Left ventricle myocardium superior (tissue), 1 donor: ENCODE measurements at regions not wholly inside any gene's neighbourhood (a gene's known extent, or its start where the extent isn't known, plus 50 kb on each side); places are given as distances from the start of the nearest gene placed in this dataset.

Source experiments
- ATAC-seq: fragments of 200-7000 bp; cut with Tn5 transposase; one replicate; pipeline ENCODE4 v1.9.1; 2020; ENCODE audit warnings: mild to moderate bottlenecking, moderate library complexity
- DNase-seq: peaks from one replicate; pipeline ENCODE4 v3.0.0-alpha.2; 2020
- intact Hi-C: fragments of 100-400 bp; cut with micrococcal nuclease; formaldehyde crosslinking; loops from one replicate; pipeline ENCODE4 v1.11.0; 2022
- donor health status: DM: no; HTN: yes; CAD: no; lungs with severe emphysema.

- intact Hi-C loops = no loop called here
- ATAC-seq = no peak
- no peak for DNase-seq
Measured at GRCh38 chr10:33733058-33733457, 398.6 kb upstream of the NRP1 start.

- no peak for ATAC-seq
- no peak for DNase-seq
- intact Hi-C loops = no loop called here
Measured at GRCh38 chr10:33732161-33732680, 397.8 kb upstream of the NRP1 start.

GRCh38 chr10:33731322-33731721 is 396.9 kb upstream of the NRP1 start:
- intact Hi-C loops = no loop called here
- ATAC-seq (no peak), DNase-seq (no peak)

GRCh38 chr10:33725430-33725829 is 391.0 kb upstream of the NRP1 start:
- intact Hi-C loops = no loop called here
- ATAC-seq (no peak), DNase-seq (no peak)

DNA sequence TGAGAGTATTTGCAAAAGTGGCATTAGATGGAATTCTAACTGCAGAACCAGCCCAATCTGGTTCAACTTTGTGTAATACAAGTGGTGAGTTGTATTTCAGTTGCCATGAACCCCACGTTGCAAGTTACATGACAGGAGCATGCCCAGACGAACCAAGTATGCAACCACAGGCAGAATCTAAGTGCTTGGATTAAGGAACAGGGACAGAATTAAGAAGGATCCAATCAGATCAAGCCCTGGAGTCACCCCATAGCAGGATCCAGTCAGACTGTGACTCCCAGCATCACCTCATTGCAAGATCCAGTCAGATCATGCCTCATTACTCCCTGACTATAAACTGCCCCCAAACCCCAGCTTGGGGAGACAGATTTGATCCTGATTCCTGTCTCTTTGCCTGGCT is 388.7 kb upstream of the NRP1 start:
- intact Hi-C loops = no loop called here
- DNase-seq (no peak), ATAC-seq (no peak)

DNA sequence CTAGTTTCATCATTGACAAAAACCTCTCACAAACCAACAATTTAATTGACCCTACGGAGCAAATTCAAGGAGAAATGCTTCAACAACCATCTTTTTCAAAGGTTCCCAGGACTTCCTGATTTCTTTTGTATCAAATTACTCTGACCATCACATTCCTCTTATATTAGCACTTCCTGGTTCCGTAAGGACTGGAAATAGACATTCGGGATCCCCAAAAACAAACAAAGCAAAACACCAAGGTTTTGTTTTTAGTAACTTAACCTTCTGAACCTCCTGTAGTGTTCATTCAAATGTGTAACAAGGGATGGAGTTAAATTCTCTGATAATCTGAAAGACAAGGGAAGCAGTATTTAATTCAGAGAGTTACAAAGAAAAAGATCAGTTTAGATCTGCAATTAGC is 387.6 kb upstream of the NRP1 start:
- no peak for ATAC-seq
- intact Hi-C loops = no loop called here

GRCh38 chr10:33721509-33721908 is 387.0 kb upstream of the NRP1 start:
- ATAC-seq = peak; percentile 77
- intact Hi-C loops = no loop called here

More for the DNA sequence above, 387.6 kb upstream of the NRP1 start:
- no peak for DNase-seq

GRCh38 chr10:33720161-33720560 is 385.7 kb upstream of the NRP1 start:
- intact Hi-C loops = no loop called here
- ATAC-seq (no peak), DNase-seq (no peak)

More at GRCh38 chr10:33721509-33721908, 387.0 kb upstream of the NRP1 start:
- DNase-seq = peak; percentile 41

DNA sequence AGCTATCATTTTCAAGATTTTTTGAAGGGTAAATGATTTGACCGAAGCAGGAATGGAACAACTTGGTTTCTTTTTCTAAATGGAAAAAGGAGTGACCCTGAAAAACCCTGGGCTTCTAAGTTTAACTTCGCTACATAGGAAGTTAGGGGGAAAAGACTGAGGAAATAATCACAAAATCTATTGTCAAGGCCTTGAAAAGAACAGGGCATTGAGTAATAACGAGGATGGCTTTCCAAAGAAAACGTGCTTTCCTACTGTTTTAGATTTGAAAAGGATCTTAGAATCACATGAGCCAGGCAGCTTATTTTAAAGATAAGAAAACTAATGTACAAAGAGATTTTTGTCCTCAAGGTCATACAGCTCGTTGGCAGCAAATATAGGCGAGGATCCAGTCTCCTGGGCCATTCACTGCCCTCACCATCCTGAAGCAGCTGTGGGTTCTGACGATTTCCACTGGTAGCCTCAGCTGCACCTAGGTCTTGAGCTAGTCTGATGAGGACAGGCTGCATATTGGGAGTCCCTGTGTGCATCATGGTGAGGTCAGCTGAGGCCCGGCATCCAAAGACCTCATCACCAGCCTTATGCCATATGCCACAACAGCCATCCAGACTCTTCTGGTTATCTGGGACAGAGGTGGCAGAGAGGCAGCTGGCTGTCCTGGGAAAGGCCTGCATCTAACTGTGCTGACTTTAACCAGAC is 384.7 kb upstream of the NRP1 start:
- intact Hi-C loops = no loop called here
- peak; percentile 37 for DNase-seq
- ATAC-seq = peak; percentile 75

DNA sequence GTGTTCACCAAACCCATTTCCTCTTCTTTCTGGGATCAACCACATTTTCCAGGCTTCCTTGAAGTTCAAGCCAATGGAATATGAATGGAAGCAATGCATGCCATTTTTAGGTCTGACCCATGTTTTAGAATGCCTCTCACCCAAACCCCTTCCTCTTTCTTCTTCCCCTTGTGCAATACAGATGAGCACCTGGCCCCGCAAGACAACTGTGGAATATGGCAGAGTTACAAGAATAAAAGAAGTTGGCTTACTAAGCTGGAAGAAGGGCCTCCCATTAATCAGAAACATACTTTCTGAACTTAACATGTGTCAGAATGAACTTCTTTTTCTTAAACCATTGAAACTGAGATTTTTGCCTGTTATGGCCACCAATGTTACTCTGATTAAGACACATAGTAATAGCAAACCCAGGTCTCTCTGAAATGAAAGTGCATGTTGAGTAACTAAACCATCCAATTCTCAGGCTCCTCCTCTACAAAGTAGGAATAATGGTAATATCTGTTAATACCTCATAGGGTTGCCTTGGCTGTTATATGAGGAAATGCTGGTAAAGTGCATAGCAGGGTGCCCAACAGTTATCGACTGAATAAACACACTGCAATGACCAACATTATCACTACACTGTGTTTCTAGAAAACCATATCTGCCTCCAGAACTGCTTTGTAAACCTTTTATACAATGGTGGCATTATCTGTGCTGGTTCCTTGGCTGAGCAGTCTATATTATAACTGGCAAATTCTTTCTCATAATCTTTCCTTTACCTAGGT is 382.2 kb upstream of the NRP1 start:
- ATAC-seq (no peak), DNase-seq (no peak)
- intact Hi-C loops = no loop called here

DNA sequence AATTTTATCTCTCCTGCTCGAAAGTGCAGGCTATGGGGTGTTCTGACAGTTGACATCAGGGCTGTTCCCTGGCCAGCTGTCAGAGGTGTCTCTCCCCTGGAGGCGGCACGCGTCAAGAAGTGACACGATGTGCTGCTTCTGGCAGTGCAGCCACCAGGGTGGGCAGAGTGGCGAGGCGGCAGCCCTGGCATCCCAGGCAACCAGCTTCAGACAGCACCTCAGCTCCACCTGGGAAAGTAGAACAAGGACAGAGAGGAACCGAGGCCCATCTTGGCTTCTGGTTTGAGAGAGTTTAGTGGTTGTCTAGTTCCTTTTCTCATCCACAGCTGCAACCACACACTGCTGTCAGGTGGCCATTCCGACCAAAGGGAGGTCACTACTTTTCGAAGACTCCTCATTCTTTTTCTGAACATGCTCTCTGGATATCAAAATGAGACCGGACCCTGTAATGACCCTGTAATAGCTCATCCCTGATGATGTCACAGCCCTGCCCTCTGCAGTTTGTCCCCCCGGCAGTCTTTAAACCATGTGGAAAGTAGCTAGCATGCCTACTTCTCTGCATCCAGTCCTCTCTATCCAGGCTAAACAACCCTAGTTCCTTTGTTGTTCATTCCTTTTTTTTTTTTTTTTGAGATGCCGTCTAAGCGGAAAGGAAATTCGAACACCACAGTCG is 381.0 kb upstream of the NRP1 start:
- intact Hi-C loops = no loop called here
- ATAC-seq (peak; percentile 87), DNase-seq (peak; percentile 67)

DNA sequence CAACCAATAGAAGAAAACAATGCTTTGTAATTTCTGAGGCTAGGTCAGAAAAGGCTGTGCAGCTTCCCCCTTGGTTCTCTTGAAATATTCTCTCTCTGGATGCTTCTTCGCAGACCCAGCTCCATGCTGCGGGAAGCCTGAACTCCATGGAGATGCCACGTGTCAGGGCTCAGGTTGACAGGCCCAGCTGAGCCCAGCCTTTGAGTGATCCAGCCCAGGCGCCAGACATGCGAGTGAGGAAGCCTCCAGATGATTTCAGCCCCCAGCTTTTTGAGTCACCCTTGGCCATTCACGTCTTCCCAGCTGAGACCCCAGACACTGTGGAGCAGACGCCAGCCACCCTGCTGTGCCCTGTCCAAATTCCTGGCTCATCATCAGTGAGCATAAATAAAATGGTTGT is 378.4 kb upstream of the NRP1 start:
- ATAC-seq (no peak), DNase-seq (no peak)
- intact Hi-C loops = no loop called here

- DNase-seq (no peak), ATAC-seq (no peak)
- intact Hi-C loops = no loop called here
Measured at GRCh38 chr10:33710006-33710405, 375.5 kb upstream of the NRP1 start.

- ATAC-seq (no peak), DNase-seq (no peak)
- intact Hi-C loops = no loop called here
Measured at GRCh38 chr10:33709008-33709753, 374.7 kb upstream of the NRP1 start.

- intact Hi-C loops = no loop called here
- DNase-seq (no peak), ATAC-seq (no peak)
Measured at GRCh38 chr10:33708561-33708960, 374.1 kb upstream of the NRP1 start.

DNA sequence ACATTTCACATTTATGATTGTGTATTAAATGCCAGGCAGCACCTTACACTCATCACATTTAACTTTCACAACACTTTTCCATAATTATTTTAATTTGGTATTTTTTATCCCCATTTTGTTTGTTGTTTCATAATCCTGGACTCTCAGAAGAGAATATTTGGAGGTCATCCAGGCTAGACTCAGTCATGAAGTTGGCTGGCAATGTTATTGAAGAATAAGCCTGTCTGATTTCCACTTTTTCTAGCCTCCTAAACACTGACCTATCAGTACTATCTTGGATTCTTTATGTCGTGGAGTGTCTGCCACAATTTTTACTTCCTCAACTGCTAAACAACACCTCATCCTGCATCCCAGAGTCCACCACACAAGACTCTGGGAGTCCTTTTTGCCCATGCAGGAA is 372.3 kb upstream of the NRP1 start:
- no peak for DNase-seq
- ATAC-seq = peak; percentile 73
- intact Hi-C loops = no loop called here

DNA sequence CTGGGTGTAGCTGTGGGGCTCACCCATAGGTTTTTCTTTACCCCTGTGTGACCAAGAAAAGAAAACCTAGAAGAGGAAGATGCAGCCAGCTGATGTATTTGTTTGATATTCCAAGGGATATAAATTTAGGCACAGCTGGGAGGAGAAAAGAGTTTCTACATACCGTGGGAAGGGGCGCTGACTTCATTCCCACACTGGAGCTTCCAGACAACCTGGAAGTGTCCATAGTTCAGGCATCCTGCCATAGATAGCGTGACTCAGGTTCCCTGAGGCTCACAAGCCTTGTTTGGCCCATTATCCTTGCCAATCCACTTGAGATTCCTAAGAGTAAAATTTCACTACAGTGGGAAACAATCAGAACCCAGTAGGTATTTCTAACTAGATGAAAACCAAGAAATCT is 371.7 kb upstream of the NRP1 start:
- DNase-seq (no peak), ATAC-seq (peak; percentile 85)
- intact Hi-C loops = no loop called here

- intact Hi-C loops = no loop called here
- DNase-seq (no peak), ATAC-seq (no peak)
Measured at GRCh38 chr10:33704214-33704830, 369.9 kb upstream of the NRP1 start.
